ENCODE measurements at regions not wholly inside any gene's neighbourhood (a gene's known extent, or its start where the extent isn't known, plus 50 kb on each side); places are given as distances from the start of the nearest gene placed in this dataset.
"Not testable (repeated sequence)": the region's sequence is repeated elsewhere in the genome, so short reads cannot be mapped to it uniquely, and the experiment has no call there.

DNA sequence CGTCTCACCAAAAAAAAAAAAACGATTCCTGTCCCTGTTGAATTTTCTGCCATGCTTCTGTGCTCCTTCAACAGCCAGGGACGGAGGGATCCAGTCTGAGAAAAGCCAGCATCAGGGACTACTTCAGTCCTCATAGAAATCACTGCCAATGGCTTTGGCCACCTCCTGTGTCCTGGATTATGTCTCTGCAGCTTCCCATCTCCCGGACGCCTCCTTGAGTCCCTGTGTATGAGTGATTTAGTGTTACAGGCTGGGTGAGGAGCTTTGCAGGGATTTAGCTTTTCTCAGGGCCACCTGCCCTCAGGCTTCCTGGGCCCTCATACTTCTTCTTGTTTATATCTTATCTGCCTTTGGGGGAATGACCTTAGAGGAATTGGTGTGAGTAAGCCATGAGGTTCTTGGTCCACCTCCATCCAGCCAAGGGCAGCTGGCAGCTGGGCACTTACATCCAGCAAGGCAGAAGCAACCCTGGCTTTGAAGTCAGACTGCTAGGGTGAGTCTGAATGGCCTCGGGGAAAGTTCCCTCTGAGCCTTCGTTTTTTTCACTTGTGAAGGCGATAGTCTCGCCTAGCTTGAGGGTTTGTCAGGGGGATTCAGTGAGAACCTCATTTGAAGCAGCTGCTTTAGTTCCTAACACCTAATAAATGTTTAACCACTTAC lies 65.6 kb downstream of the NPIPB11 start:
- H3K4me3 ChIP-seq; H3K4me1 ChIP-seq (ENCODE audit: control insufficient read depth in 1 of 2, low read depth in 2 of 2); H3K27ac ChIP-seq; ATAC-seq (ENCODE audit: insufficient number of reproducible peaks, low FRiP score, low read depth); H3K27me3 ChIP-seq (replicated peaks; ENCODE audit: insufficient read depth); H3K9me3 ChIP-seq; DNase-seq (ENCODE audit: low spot score); H3K36me3 ChIP-seq: not testable (repeated sequence)

GRCh38 chr16:29340235-29340634 lies 66.3 kb downstream of the NPIPB11 start:
- not testable (repeated sequence) for H3K27ac ChIP-seq; H3K27me3 ChIP-seq (replicated peaks; ENCODE audit: insufficient read depth); H3K4me3 ChIP-seq; H3K4me1 ChIP-seq (ENCODE audit: control insufficient read depth in 1 of 2, low read depth in 2 of 2); H3K9me3 ChIP-seq; H3K36me3 ChIP-seq; ATAC-seq (ENCODE audit: insufficient number of reproducible peaks, low FRiP score, low read depth); DNase-seq (ENCODE audit: low spot score)

DNA sequence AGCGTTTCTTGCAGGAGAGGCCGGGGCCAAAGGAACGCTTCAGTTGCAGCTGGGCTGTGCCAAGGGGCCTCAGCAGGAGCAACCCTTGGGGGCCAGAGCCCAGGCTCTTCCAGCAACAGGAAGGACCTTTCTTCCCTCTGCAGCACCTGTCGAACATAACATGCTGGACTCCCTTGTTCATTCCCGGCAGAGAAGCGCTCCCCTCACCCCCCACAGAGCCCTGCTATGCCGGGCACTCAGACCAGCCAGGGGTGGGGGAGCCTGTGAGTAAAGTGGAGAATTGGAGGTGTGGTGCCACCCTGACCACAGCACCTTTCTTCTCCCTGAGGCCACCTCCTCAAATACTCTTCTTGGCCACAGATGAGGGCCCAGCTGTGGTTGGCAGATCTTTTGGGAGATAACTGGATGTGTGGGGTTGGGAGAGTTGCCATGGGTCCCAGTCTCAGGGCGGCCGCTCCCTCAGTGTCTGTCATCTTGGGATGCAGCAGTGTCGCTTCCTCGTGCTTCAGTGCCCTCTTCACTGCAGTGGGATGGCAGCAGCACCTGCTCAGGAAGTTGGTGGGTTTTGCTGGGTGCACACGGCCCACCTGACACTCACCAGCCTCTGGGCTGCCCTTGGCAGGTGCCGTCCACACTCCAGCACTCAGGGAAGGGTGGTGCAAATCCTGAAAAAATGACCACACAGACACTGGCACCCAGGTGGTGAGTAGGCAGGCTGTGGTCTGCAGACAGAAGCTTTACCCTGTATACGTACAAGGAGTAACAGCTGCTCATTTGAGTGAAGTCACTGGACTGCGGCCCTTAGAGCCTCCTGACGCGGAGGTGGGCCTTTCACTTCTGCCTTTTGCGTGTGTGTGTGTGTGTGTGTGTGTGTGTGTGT lies 67.5 kb downstream of the NPIPB11 start:
- H3K4me1 ChIP-seq (ENCODE audit: control insufficient read depth in 1 of 2, low read depth in 2 of 2); H3K27me3 ChIP-seq (replicated peaks; ENCODE audit: insufficient read depth); H3K4me3 ChIP-seq; H3K27ac ChIP-seq; H3K36me3 ChIP-seq; H3K9me3 ChIP-seq; DNase-seq (ENCODE audit: low spot score); ATAC-seq (ENCODE audit: insufficient number of reproducible peaks, low FRiP score, low read depth): not testable (repeated sequence)

GRCh38 chr16:29337385-29337901 lies 69.1 kb downstream of the NPIPB11 start:
- H3K27ac ChIP-seq; H3K27me3 ChIP-seq (replicated peaks; ENCODE audit: insufficient read depth); ATAC-seq (ENCODE audit: insufficient number of reproducible peaks, low FRiP score, low read depth); H3K4me3 ChIP-seq; H3K9me3 ChIP-seq; H3K4me1 ChIP-seq (ENCODE audit: control insufficient read depth in 1 of 2, low read depth in 2 of 2); DNase-seq (ENCODE audit: low spot score); H3K36me3 ChIP-seq: not testable (repeated sequence)

GRCh38 chr16:29335549-29335846 lies 71.0 kb downstream of the NPIPB11 start:
- H3K36me3 ChIP-seq; ATAC-seq (ENCODE audit: insufficient number of reproducible peaks, low FRiP score, low read depth); DNase-seq (ENCODE audit: low spot score): not testable (repeated sequence)

DNA sequence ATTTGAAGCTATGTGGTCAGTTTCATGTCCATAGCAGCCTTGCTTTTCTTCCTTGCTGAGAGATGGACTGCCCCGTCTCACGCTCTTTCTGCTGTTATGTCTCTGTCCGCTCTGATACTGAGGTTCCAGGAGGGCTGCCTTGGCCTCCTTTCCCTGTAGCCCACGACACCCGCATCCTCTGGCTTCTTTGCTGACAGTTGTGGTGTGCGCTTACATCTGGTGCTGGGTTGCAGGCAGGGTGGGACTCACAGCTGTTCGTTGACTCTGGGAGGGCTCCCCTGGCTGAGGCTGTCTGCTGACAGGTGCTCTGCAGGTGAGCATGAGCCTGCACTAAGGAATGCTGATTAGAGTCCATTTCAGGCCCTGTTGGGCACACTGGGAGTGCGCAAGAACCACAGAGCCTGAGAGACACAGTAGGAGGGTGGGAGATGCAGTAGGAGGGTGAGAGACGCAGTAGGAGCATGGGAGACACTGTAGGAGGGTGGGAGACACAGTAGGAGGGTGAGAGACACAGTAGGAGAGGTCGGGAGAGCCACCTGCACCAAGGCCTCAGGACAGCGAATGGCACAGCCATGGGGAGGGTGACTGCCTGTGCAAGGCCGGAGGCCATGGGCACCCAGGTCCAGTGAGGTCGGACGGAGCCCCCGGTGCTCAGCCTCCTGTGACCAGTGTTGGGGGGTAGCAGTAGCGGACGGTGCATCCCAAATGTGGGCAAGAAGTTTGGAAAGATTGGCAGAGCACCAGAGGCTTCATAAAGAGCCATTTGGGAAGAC lies 71.5 kb downstream of the NPIPB11 start:
- H3K27me3 ChIP-seq (replicated peaks; ENCODE audit: insufficient read depth); ATAC-seq (ENCODE audit: insufficient number of reproducible peaks, low FRiP score, low read depth): not testable (repeated sequence)

More at GRCh38 chr16:29335549-29335846, 71.0 kb downstream of the NPIPB11 start:
- H3K27ac ChIP-seq; H3K27me3 ChIP-seq (replicated peaks; ENCODE audit: insufficient read depth); H3K4me3 ChIP-seq; H3K4me1 ChIP-seq (ENCODE audit: control insufficient read depth in 1 of 2, low read depth in 2 of 2); H3K9me3 ChIP-seq: not testable (repeated sequence)

GRCh38 chr16:29333492-29334097 lies 72.9 kb downstream of the NPIPB11 start:
- not testable (repeated sequence) for ATAC-seq (ENCODE audit: insufficient number of reproducible peaks, low FRiP score, low read depth)

More for the DNA sequence above, 71.5 kb downstream of the NPIPB11 start:
- not testable (repeated sequence) for H3K4me1 ChIP-seq (ENCODE audit: control insufficient read depth in 1 of 2, low read depth in 2 of 2); DNase-seq (ENCODE audit: low spot score); H3K36me3 ChIP-seq; H3K4me3 ChIP-seq; H3K27ac ChIP-seq; H3K9me3 ChIP-seq

GRCh38 chr16:29330623-29331022 lies 75.9 kb downstream of the NPIPB11 start:
- not testable (repeated sequence) for H3K9me3 ChIP-seq; H3K27me3 ChIP-seq (replicated peaks; ENCODE audit: insufficient read depth); H3K36me3 ChIP-seq; ATAC-seq (ENCODE audit: insufficient number of reproducible peaks, low FRiP score, low read depth); H3K4me1 ChIP-seq (ENCODE audit: control insufficient read depth in 1 of 2, low read depth in 2 of 2); H3K4me3 ChIP-seq; DNase-seq (ENCODE audit: low spot score); H3K27ac ChIP-seq

More at GRCh38 chr16:29333492-29334097, 72.9 kb downstream of the NPIPB11 start:
- not testable (repeated sequence) for DNase-seq (ENCODE audit: low spot score); H3K4me3 ChIP-seq; H3K4me1 ChIP-seq (ENCODE audit: control insufficient read depth in 1 of 2, low read depth in 2 of 2); H3K36me3 ChIP-seq; H3K9me3 ChIP-seq; H3K27me3 ChIP-seq (replicated peaks; ENCODE audit: insufficient read depth); H3K27ac ChIP-seq

DNA sequence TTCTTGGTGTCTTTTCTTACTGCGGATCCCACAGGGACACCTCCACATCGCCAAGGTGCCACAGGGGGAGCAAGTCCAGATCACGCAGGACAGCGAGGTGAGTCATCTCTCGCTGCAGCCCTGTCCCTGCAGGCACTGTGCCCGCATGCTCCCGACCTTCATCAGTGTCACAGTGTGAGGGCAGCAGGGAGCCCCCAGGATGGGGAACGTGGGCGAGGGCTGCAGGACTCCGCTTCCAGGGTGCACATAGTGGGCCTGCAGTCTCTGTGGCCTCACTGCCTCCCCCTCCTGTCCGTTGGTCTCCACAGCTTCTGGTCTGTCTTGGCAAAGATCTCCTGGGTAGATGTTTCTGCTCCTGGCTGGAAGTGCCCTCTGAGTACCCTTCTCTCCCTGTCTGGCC lies 78.0 kb downstream of the NPIPB11 start:
- H3K27ac ChIP-seq; DNase-seq (ENCODE audit: low spot score); H3K4me3 ChIP-seq; H3K36me3 ChIP-seq; H3K9me3 ChIP-seq; H3K4me1 ChIP-seq (ENCODE audit: control insufficient read depth in 1 of 2, low read depth in 2 of 2); ATAC-seq (ENCODE audit: insufficient number of reproducible peaks, low FRiP score, low read depth); H3K27me3 ChIP-seq (replicated peaks; ENCODE audit: insufficient read depth): not testable (repeated sequence)

DNA sequence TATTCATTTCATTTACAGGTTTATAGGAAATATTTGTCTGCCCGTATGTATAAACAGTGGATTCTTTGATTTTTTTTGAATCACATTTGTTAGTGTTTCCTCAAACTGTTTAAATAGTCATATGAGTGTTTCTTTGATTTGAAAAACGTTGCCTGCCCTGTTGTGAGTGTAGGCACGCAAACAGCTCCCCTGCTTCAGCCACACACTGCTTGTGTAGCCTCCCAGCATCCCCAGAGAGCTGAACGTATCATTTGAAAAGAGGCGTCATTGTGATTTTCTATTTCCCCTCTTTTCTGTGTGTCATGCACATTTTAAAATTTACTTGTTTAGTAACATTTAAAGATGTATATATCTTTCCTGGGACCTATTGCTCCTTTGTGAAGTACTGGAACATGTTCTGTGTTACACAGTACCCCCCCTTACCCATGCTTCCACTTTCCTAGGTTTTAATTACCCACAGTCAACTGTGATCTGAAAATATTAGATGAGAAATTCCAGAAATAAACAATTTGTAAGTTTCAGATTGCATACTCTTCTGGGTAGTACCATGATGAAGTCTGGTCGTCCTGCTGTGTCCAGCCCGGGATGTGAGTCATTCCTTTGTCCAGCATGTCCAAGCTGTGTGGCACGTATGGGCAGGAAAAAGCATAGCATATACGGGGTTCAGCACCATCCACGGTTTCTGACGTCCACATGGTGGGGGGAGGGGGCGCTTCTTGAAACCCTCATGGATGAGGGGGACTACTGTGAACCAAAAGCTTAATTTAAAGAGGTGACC lies 78.7 kb downstream of the NPIPB11 start:
- not testable (repeated sequence) for H3K36me3 ChIP-seq; H3K4me3 ChIP-seq; H3K27me3 ChIP-seq (replicated peaks; ENCODE audit: insufficient read depth); DNase-seq (ENCODE audit: low spot score); H3K4me1 ChIP-seq (ENCODE audit: control insufficient read depth in 1 of 2, low read depth in 2 of 2); ATAC-seq (ENCODE audit: insufficient number of reproducible peaks, low FRiP score, low read depth); H3K9me3 ChIP-seq; H3K27ac ChIP-seq

Data from thoracic aorta (tissue), 2 donors.